Stimulated activated CD4-positive, alpha-beta T cell treated with anti-CD3 and anti-CD28 coated beads, Interleukin-4, amount 100 ng/mL, for 4 hours (primary cell): ENCODE measurements at regions not wholly inside any gene's neighbourhood (a gene's known extent, or its start where the extent isn't known, plus 50 kb on each side); places are given as distances from the start of the nearest gene placed in this dataset.
"Not testable (repeated sequence)": the region's sequence is repeated elsewhere in the genome, so short reads cannot be mapped to it uniquely, and the experiment has no call there.

ENCODE experiments used
- DNase-seq, 2 experiments: peaks; one replicate each; pipeline ENCODE4 v3.0.0-alpha.2; 2020

DNA sequence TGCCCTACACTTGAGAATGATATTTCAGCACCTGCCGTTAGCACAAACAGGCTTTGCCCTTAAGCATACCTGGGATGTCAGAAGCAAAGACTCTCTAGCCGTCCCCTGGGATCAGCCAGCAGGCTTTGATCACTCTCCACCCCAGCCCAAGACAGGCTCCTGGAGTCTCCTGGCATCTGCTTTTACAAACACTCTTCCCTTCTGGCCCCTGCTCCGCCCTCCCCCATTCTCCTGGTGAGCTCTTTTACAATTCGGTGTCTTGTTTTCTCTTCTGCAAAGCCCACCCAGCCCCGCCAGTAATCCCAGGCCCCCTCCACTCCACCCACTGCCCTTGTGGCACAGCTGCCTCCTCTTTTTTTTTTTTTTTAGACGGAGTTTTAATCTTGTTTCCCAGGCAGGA, 50.4 kb downstream of the KATNIP start:
- no peak for DNase-seq

- DNase-seq = no peak
Observed at GRCh38 chr16:27602103-27602502, 52.2 kb downstream of the KATNIP start.

- DNase-seq = not testable (repeated sequence)
Observed at GRCh38 chr16:27605500-27606106, 55.7 kb downstream of the KATNIP start.

- no peak for DNase-seq
Observed at GRCh38 chr16:27611340-27611739, 61.4 kb downstream of the KATNIP start.

DNA sequence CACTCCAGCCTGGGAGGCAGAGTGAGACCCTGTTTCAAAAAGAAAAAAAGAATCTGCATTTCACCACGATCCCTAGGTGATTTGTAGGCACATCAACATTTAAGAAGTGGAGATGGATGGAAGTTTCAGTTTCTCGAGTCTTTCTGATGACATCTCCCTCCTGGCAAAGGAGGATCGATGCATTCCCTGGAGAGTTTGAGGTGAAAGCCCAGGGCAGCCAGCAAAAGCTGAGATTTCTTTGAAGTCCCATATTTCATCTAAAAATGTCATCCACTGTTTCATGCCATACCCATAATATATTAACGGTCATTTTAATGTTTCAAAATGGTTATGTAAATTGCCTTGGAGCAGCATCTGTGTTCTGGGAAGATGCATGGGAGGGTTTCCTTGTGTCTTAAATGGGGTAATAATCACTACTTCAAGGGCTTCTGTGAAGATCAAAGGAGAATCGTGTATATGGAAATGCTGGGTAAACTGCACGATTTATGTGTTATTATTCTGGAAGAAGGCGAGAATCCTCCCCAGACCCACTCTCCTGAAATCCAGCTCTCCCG, 63.4 kb downstream of the KATNIP start:
- DNase-seq = no peak

DNA sequence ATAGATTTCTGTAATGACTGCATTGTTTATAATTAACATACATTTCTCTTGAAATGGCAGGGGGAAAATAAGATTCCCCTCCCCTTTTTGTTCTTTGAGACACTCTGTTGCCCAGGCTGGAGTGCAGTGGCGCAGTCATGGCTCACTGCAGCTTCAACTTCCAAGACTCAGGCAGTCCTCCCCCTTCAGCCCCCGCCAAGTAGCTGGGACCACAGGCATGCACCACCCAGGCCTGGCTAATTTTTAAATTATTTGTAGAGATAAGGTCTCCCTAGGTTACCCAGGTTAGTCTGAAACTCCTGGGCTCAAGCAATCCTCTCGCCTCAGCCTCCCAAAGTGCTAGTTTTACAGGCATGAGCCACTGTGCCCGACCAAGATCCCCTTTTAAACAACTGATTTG, 67.7 kb downstream of the KATNIP start:
- no peak for DNase-seq

GRCh38 chr16:27618165-27618564, 68.2 kb downstream of the KATNIP start:
- DNase-seq = no peak

GRCh38 chr16:27618606-27619327, 68.8 kb downstream of the KATNIP start:
- no peak for DNase-seq

- no peak for DNase-seq
Observed at GRCh38 chr16:27620541-27620940, 70.6 kb downstream of the KATNIP start.

DNA sequence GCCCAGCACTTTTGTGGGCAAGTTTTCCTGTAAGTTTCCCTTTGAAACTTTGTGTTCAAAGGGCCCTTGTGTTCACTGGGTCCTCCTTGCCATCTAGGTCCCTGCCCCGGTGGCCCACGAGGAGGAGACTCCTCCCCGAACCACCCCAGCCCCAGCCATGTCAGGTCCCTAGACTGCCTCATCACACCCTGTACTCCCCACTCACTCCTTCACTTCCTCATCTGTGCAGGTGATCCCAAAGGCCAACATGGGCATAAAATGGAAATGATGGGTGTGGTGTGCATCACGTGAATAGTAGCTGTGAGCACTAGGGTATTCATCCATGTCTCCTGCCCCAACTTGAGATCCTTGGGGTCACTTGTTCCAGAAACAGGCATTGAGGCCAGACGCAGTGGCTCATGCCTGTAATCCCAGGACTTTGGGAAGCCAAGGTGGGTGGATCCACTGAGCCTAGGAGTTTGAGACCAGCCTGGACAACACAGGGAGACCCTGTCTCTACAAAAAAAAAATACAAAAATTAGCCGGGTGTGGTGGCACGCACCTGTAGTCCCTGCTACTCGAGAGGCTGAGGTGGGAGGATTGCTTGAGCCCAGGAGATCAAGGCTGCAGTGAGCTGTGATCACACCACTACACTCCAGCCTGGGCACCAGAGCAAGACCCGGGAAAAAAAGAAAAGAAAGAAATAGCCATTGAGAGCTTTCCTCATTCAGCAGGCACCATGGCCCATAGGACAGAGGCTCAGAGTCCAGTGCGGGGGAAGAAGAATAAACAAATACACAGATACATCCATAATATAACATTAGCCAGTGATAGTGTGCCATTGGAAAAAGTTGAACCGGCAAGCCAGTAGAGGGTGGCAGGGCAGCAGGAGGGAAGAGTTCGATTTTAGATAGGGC, 74.5 kb downstream of the KATNIP start:
- DNase-seq = no peak

GRCh38 chr16:27625050-27625697, 75.2 kb downstream of the KATNIP start:
- no peak for DNase-seq

DNA sequence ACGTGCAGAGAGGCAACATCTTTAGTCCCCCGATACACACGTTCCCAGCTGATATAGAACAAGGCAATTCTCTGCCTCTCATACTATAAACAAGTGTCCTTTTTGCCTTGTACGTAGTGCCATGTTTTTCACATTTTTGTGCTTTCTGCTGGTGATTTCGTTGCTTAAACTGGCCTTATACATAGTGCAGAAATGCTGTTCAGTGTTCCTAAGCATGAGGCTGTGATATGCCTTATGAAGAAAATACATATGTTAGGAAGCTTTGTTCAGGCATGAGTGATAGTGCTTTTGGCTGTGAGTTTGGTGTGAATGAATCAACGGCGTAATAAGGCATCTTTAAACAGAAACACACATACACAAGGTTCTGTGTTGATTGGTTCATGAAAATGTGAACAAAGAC, 77.2 kb downstream of the KATNIP start:
- DNase-seq = no peak

DNA sequence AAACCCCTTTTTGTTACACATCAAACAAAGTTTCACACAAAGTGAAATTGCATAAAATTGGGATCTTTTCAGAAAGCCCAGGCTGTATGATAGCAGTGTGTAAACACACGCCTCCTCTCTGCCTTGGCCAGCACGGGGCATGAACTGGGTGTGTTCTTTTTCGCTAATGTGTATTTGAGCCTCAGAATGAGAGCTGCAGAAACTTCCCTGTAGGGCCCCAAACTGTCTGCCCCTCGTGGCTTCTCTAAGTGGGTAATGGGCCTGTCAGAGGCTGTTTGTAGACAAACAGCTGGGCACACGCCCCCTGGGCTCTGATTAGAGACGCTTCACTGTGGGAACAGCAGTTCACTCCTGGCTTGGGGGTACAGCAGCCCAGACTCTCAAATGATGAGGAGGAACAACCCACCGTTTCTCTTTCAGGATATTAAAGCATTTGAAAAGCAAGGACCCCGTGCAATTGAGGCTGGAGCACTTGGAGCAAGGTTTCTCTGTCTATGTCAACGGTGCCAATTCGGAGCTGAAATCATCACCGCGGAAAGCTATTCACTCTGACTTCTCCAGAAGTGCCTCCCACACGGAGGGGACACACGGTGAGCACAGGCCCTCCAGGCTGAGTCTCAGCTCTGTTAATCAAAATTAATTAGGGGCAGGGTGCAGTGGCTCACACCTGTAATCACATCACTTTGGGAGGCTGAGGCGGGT, 78.4 kb downstream of the KATNIP start:
- DNase-seq = no peak

GRCh38 chr16:27628943-27629462, 79.1 kb downstream of the KATNIP start:
- not testable (repeated sequence) for DNase-seq

- no peak for DNase-seq
Observed at GRCh38 chr16:27632216-27632615, 82.3 kb downstream of the KATNIP start.

GRCh38 chr16:27633221-27633620, 83.3 kb downstream of the KATNIP start:
- DNase-seq = no peak

DNA sequence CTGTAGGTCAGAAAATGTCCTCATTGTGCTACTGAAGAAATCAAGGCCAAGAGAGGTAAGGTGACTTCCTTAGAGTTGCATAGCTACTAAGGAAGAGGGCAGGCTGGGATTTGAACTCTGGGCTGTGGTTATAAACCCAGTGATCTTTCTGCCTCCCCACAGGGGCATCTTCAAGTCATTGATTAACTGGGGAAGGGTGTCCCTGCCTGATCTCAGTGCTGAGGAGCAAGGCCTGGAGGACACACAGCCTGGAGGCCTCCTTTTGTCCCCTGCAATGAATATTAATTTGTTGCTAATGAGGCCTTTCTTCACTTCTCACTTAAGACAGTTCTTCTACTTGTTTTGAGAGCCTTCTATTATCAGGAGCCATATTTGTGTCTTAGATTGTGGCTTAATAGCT, 83.8 kb downstream of the KATNIP start:
- DNase-seq = no peak

DNA sequence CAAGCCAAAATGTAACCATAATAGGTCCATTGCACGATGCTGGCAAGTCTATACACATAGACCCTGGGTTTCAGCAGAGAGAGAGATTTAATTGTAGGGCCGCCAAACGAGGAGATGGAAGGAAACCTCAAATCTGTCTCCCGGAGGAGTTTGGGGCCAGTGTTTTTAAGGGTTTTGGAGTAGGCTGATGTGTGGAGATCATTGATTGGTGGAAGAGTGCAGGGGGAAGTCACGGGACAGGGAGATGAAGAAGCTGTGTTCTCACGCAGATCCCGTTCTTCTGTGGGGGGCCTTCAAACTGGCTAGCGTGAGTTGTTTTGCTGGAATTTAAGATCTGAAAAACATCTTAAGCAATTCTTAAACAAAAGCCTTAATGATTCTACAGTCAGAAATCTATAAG, 84.8 kb downstream of the KATNIP start:
- DNase-seq = no peak

GRCh38 chr16:27636453-27637240, 86.7 kb downstream of the KATNIP start:
- DNase-seq = no peak

DNA sequence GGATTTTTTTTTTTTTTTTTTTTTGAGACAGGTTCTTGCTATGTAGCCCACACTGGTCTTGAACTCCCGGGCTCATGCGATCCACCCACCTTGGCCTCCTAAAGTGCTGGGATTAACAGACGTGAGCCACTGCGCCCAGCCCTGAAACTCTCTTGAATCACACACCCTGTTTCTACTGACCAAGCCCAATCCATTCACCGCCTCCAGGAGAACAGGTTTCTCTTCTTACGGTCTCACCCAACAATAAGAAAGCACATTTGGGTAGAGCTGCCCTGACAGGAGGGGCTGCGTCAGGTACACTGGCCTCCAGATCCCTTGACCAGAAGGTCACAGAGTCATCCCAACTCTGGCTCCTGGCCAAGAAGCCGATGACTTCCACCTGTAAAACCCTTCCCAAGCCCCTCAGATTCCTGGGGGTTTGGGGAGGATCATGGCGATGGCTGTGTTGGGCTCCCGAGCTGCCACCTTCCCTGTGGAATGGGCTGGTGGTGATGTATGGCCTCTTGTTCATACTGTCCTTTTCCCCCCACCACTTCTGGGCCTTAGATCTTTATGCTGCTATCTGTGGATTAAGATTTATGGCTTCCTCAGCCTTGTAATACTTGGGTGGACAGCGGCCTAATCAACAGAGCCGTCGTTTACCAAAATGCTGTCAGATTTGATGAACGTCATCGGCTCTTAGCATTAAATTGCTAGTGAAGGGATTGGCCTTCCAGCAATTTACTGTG, 89.1 kb downstream of the KATNIP start:
- DNase-seq = no peak
